ENCODE measurements at regions not wholly inside any gene's neighbourhood (a gene's known extent, or its start where the extent isn't known, plus 50 kb on each side); places are given as distances from the start of the nearest gene placed in this dataset.

DNA sequence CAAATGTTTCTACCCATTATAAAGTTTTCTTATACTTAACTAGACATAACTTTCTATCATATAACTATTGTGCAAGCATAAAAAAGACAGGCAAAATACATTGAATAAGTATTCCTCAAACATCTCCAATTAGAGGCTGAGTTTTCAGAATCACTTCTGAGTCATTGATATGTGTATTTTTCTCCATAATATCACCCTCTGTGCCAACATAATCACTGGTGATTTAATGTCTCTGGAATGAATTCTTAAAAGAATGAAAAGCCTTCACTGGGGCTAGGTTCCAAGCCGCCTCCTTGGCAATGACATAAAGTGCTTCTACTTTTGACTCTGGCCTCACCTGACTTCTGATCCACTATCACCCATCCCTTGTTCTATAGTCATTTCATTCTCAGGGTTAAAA is 197.0 kb upstream of the E2F8 start:
- H3K9me3 ChIP-seq (ENCODE audit: insufficient read depth in 2 of 2, low read depth in 1 of 2, low read length in 1 of 2): no peaks in the 10 kb centered on the region
- H2AK5ac ChIP-seq (ENCODE audit: low read depth, low read length): no peak overlapping the region
- H3K23me2 ChIP-seq (ENCODE audit: low read depth, low read length): no peaks in the 10 kb centered on the region
- no peak overlapping the region for H4K8ac ChIP-seq (ENCODE audit: extremely low read depth, insufficient read depth, low read length)
- H3K79me2 ChIP-seq (ENCODE audit: control insufficient read depth in 1 of 2, insufficient read depth in 2 of 2, low read length in 2 of 2): no peaks in the 10 kb centered on the region
- H3K14ac ChIP-seq (ENCODE audit: insufficient read length): no peak overlapping the region
- H2BK120ac ChIP-seq (replicated peaks; ENCODE audit: low read depth, low read length): no peak overlapping the region
- H3K18ac ChIP-seq (ENCODE audit: extremely low read depth, low read length): no peak overlapping the region
- no peak overlapping the region for H3K23ac ChIP-seq (ENCODE audit: insufficient read length)
- no peak overlapping the region for H4K91ac ChIP-seq (replicated peaks; ENCODE audit: insufficient read length, low read length)
- H2AFZ ChIP-seq (ENCODE audit: low read length): no peak overlapping the region
- no peak overlapping the region for H2BK12ac ChIP-seq (ENCODE audit: low read depth, low read length)
- WGBS, 2 experiments (ENCODE audit: extremely low coverage in 1 of 2, insufficient coverage in 1 of 2, insufficient read length in 1 of 2, insufficient replicate concordance in 2 of 2, low coverage in 1 of 2, low lambda C conversion rate in 2 of 2, missing lambda C conversion rate in 1 of 2): 80% methylated on average over 1 of the region's 1 CpG; no CpG with 5 or more reads in 1 of the 2 experiments
- ChIA-PET POLR2A (ENCODE audit: partially characterized antibody) (no interaction called here), CTCF (ENCODE audit: partially characterized antibody) (no interaction called here)
- H3K4me3 ChIP-seq (ENCODE audit: extremely low read depth in 1 of 4, insufficient read depth in 2 of 4, low read depth in 3 of 4, low read length in 4 of 4): no peak overlapping the region
- DNase-seq (ENCODE audit: low read depth in 1 of 2, low spot score in 2 of 2) (no peak), FAIRE-seq (no peak)
- no peaks in the 10 kb centered on the region for H4K20me1 ChIP-seq (replicated peaks in 1 of 2; ENCODE audit: control insufficient read depth in 1 of 2, insufficient read depth in 2 of 2, low read length in 2 of 2)
- H2BK20ac ChIP-seq (ENCODE audit: low read length): no peak overlapping the region
- no peak overlapping the region for H2BK5ac ChIP-seq (ENCODE audit: low read depth, low read length)
- no peaks in the 10 kb centered on the region for H3K79me1 ChIP-seq (ENCODE audit: low read depth, low read length)
- H2BK15ac ChIP-seq (ENCODE audit: low read length): no peak overlapping the region
- H3K4me1 ChIP-seq (replicated peaks in 1 of 4; ENCODE audit: control insufficient read depth in 3 of 4, insufficient read depth in 4 of 4, low read length in 3 of 4): peaks cover 0 to 3% (median 2%) of the 10 kb centered on the region in 4 experiments; a peak in 5 of 7 replicates
- no peak overlapping the region for H3K56ac ChIP-seq (replicated peaks; ENCODE audit: insufficient read length, low read depth, low read length)
- H3K9ac ChIP-seq (replicated peaks in 1 of 4; ENCODE audit: extremely low read depth in 1 of 4, low read depth in 3 of 4, low read length in 3 of 4): no peak overlapping the region
- H3K27me3 ChIP-seq (replicated peaks in 1 of 4; ENCODE audit: control insufficient read depth in 3 of 4, extremely low read depth in 1 of 4, insufficient read depth in 3 of 4, low read length in 3 of 4): no peaks in the 10 kb centered on the region
- H3K4me2 ChIP-seq (ENCODE audit: insufficient read depth in 1 of 2, low read depth in 2 of 2, low read length in 2 of 2): no peak overlapping the region
- H3K36me3 ChIP-seq (ENCODE audit: control insufficient read depth in 2 of 4, insufficient read depth in 4 of 4, low read length in 3 of 4): no peaks in the 10 kb centered on the region
- H3K4ac ChIP-seq (replicated peaks; ENCODE audit: insufficient read length, low read depth, low read length): no peak overlapping the region
- H4K5ac ChIP-seq (ENCODE audit: insufficient read length, low read depth, low read length): no peak overlapping the region
- H3K27ac ChIP-seq (ENCODE audit: low read depth, low read length): no peak overlapping the region
- TF ChIP-seq SIRT6 (IDR thresholded peaks at IDR 0.05; ENCODE audit: low read length): no peak
- no peak for TF ChIP-seq EZH2 (IDR thresholded peaks at IDR 0.05; ENCODE audit: low read depth, low read length, severe bottlenecking)
- TF ChIP-seq CTCF (IDR thresholded peaks at IDR 0.05; ENCODE audit: control extremely low read depth in 1 of 3, insufficient read depth in 1 of 3, low read depth in 1 of 3, low read length in 3 of 3): no peak
- no peak for TF ChIP-seq HDAC2 (IDR thresholded peaks at IDR 0.05; ENCODE audit: borderline replicate concordance in 1 of 2, low read depth in 2 of 2, low read length in 2 of 2)
- no peak for TF ChIP-seq TEAD4 (IDR thresholded peaks at IDR 0.05; ENCODE audit: low read depth, low read length)
- TF ChIP-seq TAF7 (optimal IDR thresholded peaks at IDR 0.05; ENCODE audit: borderline replicate concordance, low read depth, low read length): no peak
- TF ChIP-seq CHD1 (IDR thresholded peaks at IDR 0.05; ENCODE audit: low read depth, low read length): no peak
- TF ChIP-seq, protein P1, sequence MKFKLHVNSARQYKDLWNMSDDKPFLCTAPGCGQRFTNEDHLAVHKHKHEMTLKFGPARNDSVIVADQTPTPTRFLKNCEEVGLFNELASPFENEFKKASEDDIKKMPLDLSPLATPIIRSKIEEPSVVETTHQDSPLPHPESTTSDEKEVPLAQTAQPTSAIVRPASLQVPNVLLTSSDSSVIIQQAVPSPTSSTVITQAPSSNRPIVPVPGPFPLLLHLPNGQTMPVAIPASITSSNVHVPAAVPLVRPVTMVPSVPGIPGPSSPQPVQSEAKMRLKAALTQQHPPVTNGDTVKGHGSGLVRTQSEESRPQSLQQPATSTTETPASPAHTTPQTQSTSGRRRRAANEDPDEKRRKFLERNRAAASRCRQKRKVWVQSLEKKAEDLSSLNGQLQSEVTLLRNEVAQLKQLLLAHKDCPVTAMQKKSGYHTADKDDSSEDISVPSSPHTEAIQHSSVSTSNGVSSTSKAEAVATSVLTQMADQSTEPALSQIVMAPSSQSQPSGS (IDR thresholded peaks at IDR 0.05; ENCODE audit: low read length): no peak
- TF ChIP-seq PHF8 (conservative IDR thresholded peaks at IDR 0.05; ENCODE audit: low read depth, low read length): no peak
- TF ChIP-seq CREB1 (IDR thresholded peaks at IDR 0.05): no peak
- TF ChIP-seq SRF (IDR thresholded peaks at IDR 0.05; ENCODE audit: low read depth, low read length): no peak
